TTC549 (cell line): ENCODE measurements at regions not wholly inside any gene's neighbourhood (a gene's known extent, or its start where the extent isn't known, plus 50 kb on each side); places are given as distances from the start of the nearest gene placed in this dataset.
A peak's percentile ranks its signal among the peaks of the same experiment; 100 is the strongest.

ENCODE experiments used
- FAIRE-seq: peaks from 2 replicates; lab custom pipeline; 2012; peaks lifted over from hg19 to GRCh38; lab: Jason Lieb, UNC

GRCh38 chr4:156085100-156085499, 131.4 kb upstream of the CTSO start:
- no peak for FAIRE-seq

- FAIRE-seq, result no peak
Observed at GRCh38 chr4:156084373-156084772, 130.7 kb upstream of the CTSO start.

GRCh38 chr4:156073976-156074375, 120.3 kb upstream of the CTSO start:
- FAIRE-seq, result no peak

- FAIRE-seq, result peak; percentile 26
Observed at GRCh38 chr4:156060661-156061060, 107.0 kb upstream of the CTSO start.

- no peak for FAIRE-seq
Observed at GRCh38 chr4:156053174-156053573, 99.5 kb upstream of the CTSO start.

GRCh38 chr4:156052116-156052515, 98.5 kb upstream of the CTSO start:
- FAIRE-seq, result no peak

- no peak for FAIRE-seq
Observed at GRCh38 chr4:156038772-156039171, 85.1 kb upstream of the CTSO start.

GRCh38 chr4:156036496-156036895, 82.8 kb upstream of the CTSO start:
- FAIRE-seq, result no peak

- FAIRE-seq, result no peak
Observed at GRCh38 chr4:156029691-156030090, 76.0 kb upstream of the CTSO start.

GRCh38 chr4:156021298-156021697, 67.6 kb upstream of the CTSO start:
- no peak for FAIRE-seq

- FAIRE-seq, result no peak
Observed at GRCh38 chr4:156019246-156019645, 65.6 kb upstream of the CTSO start.

- FAIRE-seq, result no peak
Observed at GRCh38 chr4:156018383-156018782, 64.7 kb upstream of the CTSO start.

GRCh38 chr4:156015781-156016180, 62.1 kb upstream of the CTSO start:
- FAIRE-seq, result no peak

- FAIRE-seq, result no peak
Observed at GRCh38 chr4:156006192-156006591, 52.5 kb upstream of the CTSO start.
